ENCODE measurements at regions not wholly inside any gene's neighbourhood (a gene's known extent, or its start where the extent isn't known, plus 50 kb on each side); places are given as distances from the start of the nearest gene placed in this dataset.
"Not testable (repeated sequence)": the region's sequence is repeated elsewhere in the genome, so short reads cannot be mapped to it uniquely, and the experiment has no call there.

- no peak for DNase-seq (ENCODE audit: low spot score)
These were observed 146.5 kb downstream of the SPANXN1 start for GRCh38 chrX:145393702-145394235.

DNA sequence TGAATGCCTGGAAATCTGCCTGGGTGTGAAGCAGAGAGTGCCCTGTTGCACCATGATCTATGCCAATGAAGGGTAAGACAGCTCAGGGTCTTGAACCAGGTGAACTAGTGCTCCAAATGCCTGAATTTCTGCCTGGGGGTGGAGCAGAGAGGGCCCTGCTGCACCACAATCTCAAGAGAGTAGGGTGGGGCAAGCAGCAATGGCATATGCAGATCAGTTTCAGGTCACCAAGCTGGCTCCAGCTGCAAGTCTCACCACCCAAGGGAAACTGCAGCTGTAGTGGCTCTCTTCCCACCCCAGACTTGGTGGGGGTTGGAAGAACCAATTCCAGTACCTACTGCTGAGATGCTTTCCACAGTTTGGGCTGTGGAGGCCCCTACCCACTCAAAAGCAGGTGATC is 147.0 kb downstream of the SPANXN1 start:
- DNase-seq (ENCODE audit: low spot score), result no peak

DNA sequence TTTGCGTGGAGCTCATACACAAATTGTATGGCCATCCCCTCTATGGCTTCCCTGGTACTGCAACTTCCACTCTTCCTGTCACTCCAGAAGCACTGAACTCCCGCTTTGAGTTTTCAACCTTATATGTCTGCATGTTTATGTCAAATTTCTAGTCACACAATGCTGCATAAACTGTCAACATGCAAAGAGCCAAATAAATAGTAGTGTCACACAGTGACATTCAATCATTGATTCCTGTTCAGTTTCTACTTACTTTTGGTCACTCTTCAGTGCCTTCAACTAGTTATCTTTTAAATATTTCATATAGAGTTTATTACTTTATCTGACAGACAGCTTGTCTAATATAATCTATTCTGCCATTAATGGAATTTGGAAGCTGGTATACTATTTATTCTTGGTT is 149.3 kb downstream of the SPANXN1 start:
- DNase-seq (ENCODE audit: low spot score), result no peak

DNA sequence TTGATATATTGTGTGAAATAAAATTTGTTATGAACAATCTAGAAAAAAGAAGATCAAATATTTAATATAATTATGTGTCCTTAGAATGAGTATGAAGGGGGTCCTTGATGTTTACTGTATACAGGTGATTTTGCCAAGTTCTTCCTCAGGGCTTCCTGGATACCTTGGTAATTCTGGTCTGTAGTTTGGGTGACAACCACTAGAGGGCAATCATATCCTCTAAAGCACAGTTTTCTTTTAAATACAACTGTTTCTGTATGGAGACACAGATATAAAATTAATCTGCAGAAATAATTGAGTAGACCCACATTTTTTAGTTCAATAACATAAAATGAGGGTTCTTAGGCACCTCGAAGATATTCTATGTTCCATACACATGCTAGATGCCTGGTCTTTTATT is 157.7 kb downstream of the SPANXN1 start:
- DNase-seq (ENCODE audit: low spot score), result peak; percentile 23

DNA sequence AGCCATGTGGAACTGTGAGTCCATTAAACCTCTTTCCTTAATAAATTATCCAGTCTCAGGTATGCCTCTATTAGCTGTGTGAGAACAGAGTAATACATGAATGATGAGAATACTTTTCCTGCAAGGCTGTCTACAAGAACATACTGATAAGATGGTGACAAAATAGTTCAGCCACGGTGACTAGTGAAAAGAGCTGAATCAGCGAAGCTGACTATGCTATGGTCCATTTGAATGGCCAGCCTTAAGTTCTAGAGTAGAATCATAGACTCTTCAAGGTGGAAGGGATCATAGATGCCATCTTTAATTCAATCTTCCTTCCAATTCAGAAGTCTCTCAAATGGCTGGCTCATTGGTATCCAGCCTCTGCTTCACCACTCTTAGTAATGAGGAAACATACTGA is 163.3 kb downstream of the SPANXN1 start:
- no peak for DNase-seq (ENCODE audit: low spot score)

GRCh38 chrX:145436211-145436610 is 188.9 kb downstream of the SPANXN1 start:
- not testable (repeated sequence) for DNase-seq (ENCODE audit: low spot score)

DNA sequence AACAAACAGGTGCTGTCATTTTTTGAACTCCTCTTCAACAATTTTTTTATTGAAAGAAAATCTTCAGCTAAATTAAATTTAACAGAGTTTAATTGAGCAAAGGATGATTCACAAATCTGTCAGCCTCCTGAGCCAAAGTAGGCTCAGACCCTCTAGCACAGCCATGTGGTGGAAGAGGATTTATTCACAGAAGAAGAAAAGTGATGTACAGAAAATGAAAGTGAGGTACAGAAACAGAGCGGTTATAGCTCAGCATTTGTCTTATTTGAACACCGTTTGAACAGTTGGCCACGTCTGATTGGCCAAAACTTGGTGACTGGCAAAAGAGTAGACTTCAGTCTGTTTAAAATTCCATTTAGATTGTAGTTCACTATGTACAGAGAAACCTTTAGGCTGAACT is 217.3 kb downstream of the SPANXN1 start:
- DNase-seq (ENCODE audit: low spot score), result no peak

DNA sequence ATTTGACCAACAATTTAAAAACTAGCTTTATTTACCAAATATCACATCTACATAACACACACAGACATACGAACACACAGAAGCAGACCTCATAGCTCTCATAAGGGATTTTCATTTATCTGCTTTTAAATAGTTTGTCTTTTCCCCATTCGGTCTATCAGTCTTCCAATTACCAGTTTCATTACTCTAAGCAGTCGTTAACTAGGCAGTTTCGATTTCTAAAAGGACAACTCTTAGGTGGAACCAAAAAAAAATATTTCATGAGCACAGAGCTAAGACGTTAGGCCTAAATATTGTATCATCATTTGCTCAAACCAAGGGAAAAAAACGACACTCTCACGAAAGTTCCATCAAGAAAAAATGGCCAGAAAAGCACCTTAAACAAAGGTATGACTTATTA is 228.4 kb downstream of the SPANXN1 start:
- DNase-seq (ENCODE audit: low spot score), result no peak

DNA sequence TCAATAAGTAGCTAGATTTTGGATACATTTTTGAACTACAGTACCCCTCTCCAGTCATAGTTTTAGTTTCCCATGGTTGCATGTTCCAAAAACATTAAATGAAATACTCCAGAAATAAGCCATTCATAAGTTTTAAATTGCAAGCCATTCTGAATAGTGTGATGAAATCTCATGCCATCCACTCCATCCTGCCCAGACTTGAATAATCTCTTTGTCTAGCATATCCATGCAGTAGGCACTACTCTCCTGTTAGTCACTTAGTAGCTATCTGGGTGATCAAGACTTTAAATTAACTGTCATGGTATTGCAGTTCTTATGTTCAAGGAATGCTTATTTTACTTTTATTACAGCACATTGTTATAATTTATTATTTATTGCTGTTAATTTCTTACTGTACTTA is 237.4 kb downstream of the SPANXN1 start:
- no peak for DNase-seq (ENCODE audit: low spot score)

- DNase-seq (ENCODE audit: low spot score), result no peak
These were observed 255.4 kb downstream of the SPANXN1 start for GRCh38 chrX:145502670-145503069.

DNA sequence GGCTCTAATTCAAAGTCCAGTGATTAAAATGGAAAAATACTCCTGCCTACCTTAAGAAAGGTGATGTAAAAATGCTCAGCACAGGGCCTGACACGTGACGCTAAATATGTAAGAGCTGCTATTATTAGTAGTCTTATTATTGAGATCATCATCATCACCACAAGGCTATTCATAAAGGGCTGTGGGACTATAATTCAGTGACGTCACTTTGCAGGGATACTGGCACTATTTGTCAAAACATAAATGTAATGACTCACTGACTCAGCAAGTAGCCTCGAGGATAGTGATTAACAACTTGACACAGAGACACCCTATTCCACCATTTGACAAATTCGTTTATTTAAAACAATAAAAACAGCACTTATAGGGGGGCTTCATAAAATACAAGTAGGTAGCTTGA is 258.9 kb downstream of the SPANXN1 start:
- DNase-seq (ENCODE audit: low spot score), result no peak

DNA sequence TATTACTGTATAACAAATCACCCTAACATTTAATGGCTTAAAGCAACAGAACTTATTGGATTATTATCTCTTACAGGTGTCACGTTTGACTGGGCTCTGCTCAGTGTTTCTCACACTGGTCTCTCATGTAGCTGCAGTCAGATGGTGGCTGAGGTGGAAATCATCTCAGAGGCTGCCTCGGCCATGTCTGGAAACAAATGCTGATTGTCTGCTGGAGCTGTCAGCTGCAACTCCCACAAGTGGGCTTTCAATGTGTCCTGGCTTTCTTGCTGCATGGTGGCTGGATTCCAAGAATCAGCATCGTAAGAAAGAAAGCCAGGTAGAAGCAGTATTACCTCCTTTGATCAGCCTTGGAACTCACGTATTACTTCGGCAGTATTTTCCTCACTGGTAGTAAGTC is 277.6 kb downstream of the SPANXN1 start:
- no peak for DNase-seq (ENCODE audit: low spot score)

DNA sequence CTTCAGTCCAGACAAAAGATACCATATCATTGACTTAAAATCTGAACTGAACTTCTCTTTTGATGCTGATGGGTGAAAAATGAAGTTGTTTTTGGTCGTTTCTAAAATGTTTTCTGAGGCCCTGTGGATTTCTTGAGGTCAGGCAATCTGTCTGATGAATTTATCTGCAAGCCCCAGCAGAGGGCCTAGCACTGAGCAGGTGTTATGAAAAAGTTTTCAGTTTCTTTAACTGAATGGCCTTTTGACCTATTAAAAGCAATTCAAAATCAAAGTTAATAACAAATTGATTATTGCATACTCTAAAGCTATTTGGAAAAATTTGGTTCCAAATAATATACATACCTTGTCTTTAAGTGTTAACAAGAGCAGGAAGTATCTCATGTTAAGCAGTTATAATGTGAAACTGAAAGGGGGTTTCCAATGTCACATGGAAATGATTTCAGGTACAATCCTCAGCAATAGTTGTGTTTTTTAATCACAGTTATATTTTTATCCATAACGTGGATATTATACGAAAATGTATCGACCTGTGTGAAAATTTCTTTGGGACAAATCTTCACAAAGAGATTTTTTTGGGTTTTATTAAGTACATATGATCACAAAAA is 285.0 kb downstream of the SPANXN1 start:
- DNase-seq (ENCODE audit: low spot score), result no peak

- DNase-seq (ENCODE audit: low spot score), result no peak
These were observed 284.1 kb upstream of the SLITRK2 start for GRCh38 chrX:145533534-145533933.

DNA sequence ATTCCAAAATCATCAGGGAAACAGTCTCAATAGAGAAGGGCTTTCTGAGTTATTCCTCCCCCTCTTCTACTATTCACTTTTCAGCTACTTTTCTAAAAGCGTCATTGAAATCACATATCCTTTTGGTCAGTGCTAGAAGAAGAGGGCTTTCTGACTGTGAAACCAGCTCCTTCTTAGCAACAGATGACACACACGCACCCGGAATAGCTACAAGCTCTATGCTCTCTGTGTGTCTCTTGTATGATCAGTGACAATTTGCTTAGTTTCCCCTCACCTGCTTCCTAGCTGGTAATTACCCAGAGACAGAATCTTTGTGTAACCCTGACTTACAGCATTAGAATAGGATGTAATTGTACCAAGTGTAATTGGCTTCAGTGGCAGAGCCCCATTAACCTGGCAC is 268.1 kb upstream of the SLITRK2 start:
- DNase-seq (ENCODE audit: low spot score), result no peak

DNA sequence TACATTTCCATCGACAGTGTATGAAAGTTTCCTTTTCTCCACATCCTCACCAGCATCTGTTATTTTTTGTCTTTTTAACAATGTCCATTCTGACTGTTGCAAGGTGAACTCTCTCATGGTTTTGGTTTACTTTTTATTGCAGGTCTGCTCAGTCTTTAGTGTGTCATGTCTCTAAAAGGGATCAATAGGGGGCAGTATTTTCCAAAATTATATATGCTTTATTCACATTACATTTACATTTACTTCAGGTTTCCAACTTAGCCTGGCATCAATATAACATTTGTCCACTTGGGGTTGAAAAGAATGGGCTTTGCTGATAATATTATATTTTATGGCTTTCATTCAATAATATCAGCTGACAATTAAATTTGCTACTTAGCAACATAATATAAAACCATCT is 265.0 kb upstream of the SLITRK2 start:
- DNase-seq (ENCODE audit: low spot score), result no peak

- DNase-seq (ENCODE audit: low spot score), result no peak
These were observed 263.9 kb upstream of the SLITRK2 start for GRCh38 chrX:145553702-145554101.

DNA sequence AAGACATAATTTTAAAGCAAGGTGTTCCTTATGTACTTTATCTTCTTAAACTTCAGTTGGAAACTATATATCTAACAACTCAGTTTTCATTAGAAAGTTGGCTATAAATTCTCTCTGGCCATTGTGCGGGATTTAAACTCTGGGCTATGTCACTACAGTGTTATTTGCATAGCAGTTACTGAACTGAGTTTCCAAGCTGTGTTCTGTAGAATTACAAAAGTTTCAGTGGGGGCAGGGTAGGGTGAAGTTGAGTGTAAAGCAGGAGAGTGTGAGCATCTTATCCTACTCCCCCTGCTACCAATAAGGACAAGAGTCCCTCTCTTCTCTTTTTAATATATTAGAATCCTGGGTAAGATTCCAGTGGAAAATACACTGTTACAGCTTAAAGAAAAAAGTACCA is 254.5 kb upstream of the SLITRK2 start:
- DNase-seq (ENCODE audit: low spot score), result no peak

DNA sequence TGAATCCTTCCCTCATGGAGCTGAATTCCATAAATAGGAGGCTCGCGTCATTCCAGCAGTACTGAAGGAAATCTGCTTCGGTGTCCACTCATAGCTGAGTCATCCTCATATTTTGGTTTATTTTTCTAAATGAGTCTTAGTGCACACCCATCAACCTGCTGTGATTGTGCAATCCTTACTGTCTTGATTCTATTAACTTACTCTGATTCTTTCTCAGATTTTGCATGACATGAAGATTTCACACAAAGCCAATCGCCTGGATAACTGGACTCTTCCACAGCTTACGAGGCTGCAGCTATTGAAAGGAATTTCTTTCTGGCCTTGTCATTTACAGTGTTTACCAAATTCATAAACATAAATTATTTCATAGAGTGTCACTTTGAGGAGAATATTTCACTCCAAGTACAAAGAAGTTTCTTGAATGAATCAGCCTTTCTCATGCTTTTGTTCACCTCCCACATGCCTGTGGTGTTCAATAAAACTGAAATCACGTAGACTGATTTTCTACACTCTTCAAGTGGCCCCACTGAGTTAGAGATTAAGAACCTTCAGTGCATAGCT is 207.6 kb upstream of the SLITRK2 start:
- no peak for DNase-seq (ENCODE audit: low spot score)

DNA sequence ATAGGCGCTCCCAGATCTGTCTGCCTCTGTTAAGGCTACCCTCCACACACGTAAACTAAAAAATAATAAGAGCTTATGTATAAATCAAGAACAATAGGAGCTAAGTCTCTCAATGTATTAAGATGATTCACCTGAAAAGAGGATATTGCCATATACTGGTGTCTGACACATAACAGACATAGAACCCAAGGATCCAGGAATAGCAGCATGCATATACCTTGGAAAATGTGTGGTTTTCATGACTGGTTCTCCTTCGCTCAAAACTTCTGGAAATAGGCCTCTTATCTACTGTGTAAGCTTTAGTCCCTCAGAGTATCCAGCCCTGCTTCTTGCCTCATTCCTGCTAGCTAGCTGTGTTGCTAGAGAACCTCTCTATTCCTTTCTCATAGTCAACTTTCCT is 203.7 kb upstream of the SLITRK2 start:
- DNase-seq (ENCODE audit: low spot score), result no peak

DNA sequence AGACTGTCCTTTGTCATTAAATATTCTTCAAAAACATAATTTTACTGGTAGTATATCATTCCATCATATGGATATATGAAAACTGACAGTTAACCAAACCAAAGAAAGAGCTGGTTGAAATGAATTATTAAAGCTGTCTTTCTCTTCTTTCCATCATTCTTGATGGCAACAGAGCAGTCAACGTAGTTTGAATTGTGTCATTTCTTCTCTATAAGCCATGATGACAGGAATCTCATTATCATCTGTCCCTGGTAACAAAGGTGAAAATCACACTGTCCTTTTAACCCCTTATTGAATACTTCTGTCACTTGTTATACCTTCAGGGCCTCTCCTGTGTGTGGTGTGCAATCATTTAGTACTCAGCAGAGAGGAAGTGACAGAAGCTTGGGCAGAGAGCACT is 197.0 kb upstream of the SLITRK2 start:
- DNase-seq (ENCODE audit: low spot score), result no peak

- DNase-seq (ENCODE audit: low spot score), result no peak
These were observed 194.2 kb upstream of the SLITRK2 start for GRCh38 chrX:145623453-145623852.

DNA sequence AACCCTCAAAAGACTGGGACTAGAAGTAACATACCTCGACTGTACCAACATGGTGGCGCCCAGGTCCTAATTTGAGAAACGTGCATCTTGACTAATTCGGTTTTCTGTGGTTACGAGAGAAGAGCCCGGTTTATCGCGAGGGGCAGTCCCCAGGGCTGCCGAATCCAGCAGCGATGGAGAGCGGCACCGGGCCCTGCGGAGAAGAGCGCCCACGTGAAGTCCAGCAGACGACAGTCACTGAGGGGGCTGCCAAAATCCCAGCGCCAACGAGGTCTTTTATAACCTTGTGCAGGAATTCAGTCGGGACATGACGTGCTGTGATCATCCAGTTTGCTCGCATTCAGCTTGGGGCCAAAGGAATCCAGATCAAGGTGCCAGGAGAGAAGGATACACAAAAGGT is 187.5 kb upstream of the SLITRK2 start:
- DNase-seq (ENCODE audit: low spot score), result no peak
